HG02884 (cell line): ENCODE measurements at regions not wholly inside any gene's neighbourhood (a gene's known extent, or its start where the extent isn't known, plus 50 kb on each side); places are given as distances from the start of the nearest gene placed in this dataset.
"Not testable (repeated sequence)": the region's sequence is repeated elsewhere in the genome, so short reads cannot be mapped to it uniquely, and the experiment has no call there.

Experiments
- ATAC-seq: cut with Tn5 transposase; IDR thresholded peaks from one replicate; pipeline ENCODE4 v1.9.1; 2021; ENCODE audit warnings: mild to moderate bottlenecking, moderate library complexity; ENCODE audit not compliant: unreplicated experiment

DNA sequence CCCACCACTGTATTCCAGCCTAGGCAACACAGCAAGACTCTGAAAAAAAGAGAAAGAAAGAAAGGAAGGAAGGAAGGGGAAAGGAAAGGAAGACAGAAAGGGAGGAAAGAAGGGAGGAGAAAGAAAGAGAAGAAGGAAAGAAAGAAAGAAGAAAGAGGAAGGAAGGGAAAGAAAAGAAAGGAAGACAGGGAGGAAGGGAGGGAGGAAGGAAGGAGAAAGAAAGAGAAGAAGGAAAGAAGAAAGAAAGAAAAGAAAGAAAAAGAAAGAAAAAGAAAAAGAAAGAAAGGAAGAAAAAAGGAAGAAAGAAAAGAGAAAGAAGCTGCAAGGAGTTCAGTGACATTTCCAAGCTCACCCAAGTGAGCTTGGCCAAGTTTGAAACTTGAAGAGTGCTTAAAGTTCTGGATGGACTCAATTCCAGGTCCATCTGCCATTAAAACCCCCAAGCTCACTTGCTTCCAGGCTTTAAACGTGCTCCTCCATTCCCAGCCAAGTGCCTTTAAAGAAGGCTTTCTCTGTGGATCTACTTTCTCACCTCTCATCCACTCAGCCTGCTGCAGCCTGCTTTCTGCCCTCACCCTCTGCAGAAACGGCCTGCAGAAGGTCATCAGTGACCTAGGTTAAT is 101.5 kb downstream of the VCPKMT start:
- no peak for ATAC-seq

DNA sequence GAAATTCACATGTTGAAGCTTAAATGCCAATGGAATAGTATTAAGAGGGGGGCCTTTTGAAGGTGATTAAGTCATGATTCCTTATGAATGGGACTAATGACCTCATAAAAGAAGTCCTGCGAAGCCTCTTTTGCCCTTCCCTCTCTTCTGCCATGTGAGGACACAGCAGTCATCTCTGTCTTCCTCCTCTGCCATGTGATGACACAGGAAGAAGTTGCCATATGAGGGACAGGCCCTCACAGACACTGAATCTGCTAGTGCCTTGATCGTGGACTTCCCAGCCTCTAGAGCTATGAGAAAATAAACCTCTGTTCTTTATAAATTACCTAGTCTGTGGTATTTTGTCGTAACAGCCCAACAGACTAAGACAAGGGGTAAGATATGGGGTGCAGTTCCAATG is 100.7 kb downstream of the VCPKMT start:
- ATAC-seq, result no peak

- no peak for ATAC-seq
Observed at GRCh38 chr14:50018201-50018932, 98.0 kb downstream of the VCPKMT start.

DNA sequence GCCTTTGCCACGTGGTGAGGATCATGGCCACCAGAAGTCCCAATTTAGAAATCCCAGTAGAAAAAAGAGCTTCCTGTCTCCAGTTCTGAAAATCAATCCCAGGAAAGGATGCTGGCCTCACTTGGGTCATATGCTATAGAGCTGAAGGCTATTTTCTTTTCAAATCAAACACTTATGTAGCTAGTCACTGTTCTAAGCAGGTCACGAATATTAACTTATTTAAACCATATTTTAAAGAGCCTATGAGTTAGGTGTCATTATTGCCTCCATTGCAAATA is 97.5 kb downstream of the VCPKMT start:
- no peak for ATAC-seq

DNA sequence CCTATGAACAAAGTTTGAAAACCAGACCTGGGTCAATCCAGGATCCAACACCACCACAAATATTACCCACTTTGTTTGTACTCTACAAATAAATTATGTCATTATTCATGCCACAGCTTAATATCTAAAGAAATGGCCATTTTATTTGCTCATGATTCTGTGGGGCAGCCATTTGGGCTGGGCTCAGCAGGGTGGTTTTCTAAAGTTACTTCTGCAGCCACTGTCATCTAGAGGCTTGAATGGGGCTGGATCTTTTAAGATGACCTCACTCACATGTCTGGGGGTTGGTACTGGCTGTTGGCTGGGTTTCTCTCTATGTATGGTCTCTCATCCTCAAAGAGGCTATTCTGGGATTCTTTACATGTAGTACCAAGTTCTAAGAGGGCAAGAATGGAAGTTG is 96.2 kb downstream of the VCPKMT start:
- ATAC-seq, result no peak

DNA sequence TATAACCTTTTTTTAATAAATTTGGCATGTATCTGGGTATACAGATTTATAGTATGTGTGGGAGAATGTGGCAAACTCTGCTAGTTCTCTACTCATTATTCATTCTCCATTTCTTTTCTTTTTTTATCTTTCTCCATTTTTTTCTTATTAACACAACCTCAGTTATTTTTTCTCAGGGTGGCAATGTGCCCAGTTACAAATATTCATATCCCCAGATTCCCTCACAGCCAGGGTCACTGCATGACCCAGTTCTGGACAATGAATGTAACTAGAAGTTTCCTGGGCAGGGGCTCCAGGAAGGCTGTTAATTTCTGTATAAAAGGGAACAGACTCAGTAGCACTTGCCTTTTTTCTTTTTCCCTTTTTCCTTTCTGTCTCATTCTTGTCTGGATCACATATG is 95.6 kb downstream of the VCPKMT start:
- no peak for ATAC-seq

GRCh38 chr14:50021261-50022031 is 94.9 kb downstream of the VCPKMT start:
- no peak for ATAC-seq

GRCh38 chr14:50022661-50023060 is 93.7 kb downstream of the VCPKMT start:
- ATAC-seq, result no peak

DNA sequence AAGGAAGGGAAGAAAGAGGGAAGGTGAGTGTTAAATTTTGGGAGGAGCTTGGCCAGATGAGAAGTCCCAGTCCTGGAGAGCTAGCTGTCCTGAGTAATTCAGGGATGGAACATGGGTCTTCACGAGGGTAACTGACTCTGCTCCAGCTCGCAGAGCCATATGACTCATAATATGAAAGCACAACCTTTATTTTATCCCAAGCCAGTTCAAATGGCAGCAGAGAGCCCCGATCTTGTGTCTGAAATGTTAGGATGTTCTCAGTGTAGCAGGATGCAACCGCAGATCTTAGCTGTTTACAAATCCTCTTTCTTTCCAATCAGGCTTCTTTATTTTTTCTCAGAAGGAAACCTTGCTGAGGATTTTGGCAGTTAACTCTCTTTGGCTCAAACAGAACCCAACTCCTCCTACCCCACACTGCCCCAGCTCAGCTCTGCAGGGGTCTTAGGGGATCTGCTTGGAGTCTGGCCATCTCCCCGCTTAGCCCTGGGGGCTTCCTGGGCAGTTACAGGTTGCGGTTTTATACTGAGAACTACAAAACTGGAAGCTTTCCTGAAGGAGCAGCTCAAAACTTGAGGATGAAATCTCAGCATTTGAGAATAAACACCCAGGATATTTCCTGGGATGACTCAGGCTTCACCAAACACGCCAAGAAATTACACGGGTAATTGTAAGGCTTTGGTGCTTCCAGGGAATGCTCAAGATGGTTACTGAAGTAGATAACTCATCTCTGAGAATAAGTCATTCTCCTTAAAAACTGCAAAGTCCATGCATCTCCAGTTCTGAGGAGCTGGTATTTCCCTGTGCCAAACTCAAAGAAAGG is 92.5 kb downstream of the VCPKMT start:
- ATAC-seq, result no peak

GRCh38 chr14:50025073-50025472 is 91.3 kb downstream of the VCPKMT start:
- ATAC-seq, result no peak

- ATAC-seq, result no peak
Observed at GRCh38 chr14:50025776-50026175, 90.6 kb downstream of the VCPKMT start.

GRCh38 chr14:50026396-50026795 is 90.0 kb downstream of the VCPKMT start:
- ATAC-seq, result no peak

GRCh38 chr14:50027816-50028215 is 88.6 kb downstream of the VCPKMT start:
- no peak for ATAC-seq

DNA sequence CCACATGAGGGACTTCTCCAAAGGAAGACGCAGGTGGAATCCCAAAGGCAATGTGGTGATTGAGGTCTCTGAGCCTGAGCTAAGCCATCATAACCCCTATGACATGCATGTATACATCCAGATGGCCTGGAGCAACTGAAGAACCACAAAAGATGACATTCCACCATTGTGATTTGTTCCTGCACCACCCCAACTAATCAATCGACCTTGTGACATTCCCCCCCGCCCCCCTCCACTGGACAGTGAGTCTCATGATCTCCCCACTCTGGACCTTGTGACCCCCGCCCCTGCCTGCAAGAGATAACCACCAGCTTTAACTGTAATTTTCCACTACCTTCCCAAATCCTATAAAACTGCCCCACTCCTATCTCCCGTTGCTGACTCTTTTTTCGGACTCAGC is 87.9 kb downstream of the VCPKMT start:
- no peak for ATAC-seq

- no peak for ATAC-seq
Observed at GRCh38 chr14:50030036-50030435, 86.3 kb downstream of the VCPKMT start.

- ATAC-seq, result not testable (repeated sequence)
Observed at GRCh38 chr14:50030911-50031310, 85.5 kb downstream of the VCPKMT start.

DNA sequence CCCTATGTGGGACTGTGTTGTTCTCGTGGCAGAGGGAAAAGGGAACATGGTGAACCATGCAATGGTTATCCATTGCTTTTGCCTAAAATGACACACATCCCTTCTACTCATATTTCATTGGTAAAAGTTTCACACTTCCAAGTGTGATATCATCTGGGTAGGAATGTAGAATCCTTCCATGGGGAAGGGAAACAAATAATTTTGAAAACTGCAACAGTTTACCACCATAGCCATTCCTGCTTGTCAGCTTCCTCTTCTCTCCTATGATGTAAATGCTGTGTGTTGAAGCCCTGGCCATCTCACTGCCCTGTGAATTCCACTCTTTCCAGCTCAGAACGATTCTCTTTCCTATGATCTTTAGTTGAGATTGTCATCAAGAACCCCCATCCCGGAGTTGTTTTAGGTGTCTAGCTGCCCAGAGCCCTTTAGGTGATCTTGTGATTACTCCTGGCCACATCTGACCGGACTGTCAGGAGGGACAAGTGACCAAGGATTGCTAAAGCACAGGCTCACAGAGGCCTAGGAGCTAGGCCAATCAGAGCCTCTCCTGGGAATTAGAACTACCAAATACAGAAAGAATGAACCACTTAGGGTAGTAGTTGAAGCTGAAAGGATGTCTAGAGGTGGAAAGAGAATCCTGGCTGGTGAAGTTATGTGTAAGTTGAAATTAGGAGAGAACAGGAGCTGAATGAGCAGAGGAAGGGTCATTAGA is 84.6 kb downstream of the VCPKMT start:
- ATAC-seq, result no peak

DNA sequence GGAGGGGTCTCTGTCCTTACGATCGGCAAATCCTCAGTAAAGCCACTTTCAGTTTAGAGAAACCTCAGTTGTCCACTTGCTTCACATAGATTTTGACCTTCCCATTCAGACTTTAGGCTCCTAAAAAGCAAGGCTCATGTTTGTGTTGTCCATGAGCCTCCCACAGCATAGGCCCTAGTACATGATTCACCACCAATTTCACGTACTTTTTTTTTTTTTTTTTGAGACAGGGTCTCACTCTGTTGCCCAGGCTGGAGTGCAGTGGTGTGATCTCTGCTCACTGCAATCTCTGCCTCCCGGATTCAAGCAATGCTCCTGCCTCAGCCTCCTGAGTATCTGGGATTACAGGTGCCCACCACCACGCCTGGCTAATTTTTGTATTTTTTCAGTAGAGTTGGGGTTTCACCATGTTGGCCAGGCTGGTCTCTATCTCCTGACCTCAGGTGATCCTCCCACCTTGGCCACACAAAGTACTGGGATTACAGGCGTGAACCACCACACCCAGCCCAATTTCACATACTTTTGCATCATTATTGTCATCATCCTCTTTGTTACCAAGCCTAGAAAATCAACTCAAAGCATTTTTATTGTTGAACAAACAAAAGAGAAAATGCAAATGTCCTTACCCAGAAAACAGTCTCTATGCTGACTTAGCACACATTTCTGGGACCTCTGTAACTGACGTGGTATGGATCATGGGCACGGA is 83.8 kb downstream of the VCPKMT start:
- not testable (repeated sequence) for ATAC-seq

GRCh38 chr14:50035214-50035613 is 81.2 kb downstream of the VCPKMT start:
- ATAC-seq, result no peak

GRCh38 chr14:50036211-50036610 is 80.2 kb downstream of the VCPKMT start:
- no peak for ATAC-seq
